ENCODE measurements at regions not wholly inside any gene's neighbourhood (a gene's known extent, or its start where the extent isn't known, plus 50 kb on each side); places are given as distances from the start of the nearest gene placed in this dataset.

DNA sequence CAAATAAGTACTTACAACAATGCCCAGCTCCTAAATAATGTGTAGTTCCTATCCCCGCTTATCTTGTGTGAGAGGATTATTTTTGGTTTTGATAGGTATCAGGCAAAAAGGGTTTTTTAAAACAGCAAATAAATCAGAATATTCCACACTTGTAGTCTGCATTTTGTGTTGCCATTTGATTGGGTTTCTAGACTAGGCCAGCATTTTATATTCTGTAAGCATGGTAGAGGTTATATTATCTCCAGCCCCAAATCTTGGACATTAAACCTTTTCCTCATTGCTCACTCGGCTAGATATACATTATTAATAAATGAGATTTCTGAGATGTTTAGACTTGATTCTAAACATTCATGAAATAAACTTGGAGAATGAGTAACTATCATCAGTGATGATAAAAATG is 165.7 kb upstream of the C1orf21 start:
- DNase-seq, result no peak

DNA sequence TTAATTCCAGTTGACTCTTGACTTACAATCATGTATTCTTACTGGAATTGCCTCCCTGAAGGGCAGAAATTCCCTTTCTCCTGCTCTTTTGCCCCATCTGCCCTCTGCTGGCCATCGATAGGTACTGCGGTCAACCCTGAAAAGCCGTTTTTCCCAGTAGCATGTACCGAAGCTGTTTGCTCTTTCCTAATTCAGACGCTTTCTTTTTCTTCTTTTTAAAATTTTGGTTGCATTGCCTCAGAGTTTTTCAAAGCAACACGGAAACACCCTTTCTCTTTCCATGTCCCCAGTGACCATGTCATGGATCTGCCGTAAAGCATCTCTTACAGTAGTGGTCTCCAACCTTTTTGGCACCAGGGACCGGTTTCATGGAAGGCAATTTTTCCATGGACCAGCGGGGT is 164.2 kb upstream of the C1orf21 start:
- peak; percentile 18 to 25 for DNase-seq

DNA sequence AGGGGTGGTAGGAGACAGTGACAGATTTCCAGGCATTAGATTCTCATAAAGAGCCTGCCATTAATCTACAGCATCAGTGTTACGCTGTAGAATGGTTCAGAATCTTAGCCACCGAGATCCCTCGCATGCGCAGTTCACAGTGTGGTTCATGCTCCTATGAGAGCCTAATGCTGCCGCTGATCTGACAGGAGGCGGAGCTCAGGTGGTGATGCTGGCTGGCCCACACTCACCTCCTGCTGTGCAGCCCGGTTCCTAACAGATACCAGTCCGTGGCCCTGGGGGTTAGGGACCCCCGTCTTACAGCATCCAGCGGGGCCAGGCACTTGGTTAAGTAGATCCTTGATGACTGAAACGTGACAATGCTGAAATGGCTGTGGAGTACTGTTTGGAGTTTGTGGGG is 163.6 kb upstream of the C1orf21 start:
- DNase-seq, result peak; percentile 4 to 10

DNA sequence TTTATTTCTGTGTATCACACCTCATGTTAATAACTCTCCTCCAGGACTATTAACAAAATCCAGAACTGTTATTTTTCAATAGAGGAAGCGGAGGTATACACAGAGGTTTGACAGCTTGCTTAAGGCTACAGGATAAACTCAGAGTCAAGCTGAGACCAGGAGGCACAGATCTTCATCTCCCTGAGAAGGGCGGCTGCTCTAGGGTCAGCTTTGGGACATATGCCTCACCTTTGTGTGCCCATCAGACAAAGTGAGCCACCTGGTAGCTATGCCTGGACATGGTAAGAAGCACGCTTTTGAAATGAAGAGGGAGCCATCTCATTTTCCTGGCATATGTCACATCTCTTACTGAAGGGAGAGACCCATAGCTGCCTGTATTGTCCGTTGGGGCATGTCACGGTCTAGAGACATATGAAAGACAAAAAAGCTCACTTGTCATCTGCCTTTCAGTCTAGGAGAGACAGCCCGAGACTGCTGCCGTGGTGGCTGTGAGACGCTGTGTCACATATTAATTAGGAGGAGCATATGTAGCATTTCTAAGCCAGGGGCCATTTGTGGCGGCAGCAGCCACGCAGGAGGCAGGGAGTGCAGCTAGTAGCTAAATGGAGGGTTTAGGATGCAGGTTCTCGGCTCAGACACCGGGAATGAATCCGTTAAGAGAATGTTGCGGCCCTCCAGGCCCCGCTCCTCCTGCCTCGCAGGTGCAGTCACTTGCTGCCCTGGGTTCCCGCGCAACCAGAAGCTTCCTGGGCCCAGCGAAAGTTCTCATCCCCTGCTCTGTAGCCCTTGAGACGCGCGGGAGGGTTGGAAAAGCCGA is 161.3 kb upstream of the C1orf21 start:
- DNase-seq, result no peak

- no peak for DNase-seq
These were observed 160.7 kb upstream of the C1orf21 start for GRCh38 chr1:184226100-184226487.

- DNase-seq, result no peak
These were observed 158.3 kb upstream of the C1orf21 start for GRCh38 chr1:184228558-184228957.

DNA sequence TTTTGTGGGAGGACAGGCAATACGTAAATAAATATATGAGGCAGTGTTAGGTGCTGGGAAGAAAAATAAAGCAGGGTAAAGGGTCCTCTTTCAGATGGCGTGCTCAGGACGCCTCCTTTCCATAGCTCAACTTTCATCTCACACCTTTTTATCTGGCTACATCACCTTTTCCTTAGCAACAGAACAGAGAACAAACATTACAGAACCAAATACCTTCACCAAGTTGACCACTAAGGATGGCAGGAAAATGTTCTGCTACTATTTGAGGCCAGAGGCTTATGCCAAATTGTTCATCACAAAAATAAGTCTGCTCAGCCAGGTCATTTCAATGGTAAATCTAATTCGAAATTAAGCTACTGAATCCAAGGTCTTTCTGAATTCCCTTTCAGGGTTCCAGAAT is 149.2 kb upstream of the C1orf21 start:
- no peak for DNase-seq

DNA sequence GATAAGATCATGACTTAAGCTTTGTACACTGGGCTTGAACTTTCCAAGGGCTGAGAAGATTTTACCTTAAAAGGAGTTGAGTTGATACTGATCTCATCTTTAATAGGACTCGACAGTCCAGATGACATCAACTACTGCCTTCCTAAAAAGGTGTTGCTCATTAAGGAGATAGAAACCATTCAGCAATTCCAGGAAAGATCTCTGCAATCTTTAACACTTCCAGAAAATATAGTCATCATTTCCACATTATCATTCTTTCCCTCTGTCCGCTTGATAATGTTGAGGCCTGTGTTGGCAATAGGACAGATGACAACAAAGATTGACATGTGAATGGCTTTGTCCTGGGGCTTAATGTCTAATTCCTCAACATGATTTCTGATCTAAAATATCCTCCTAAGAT is 145.4 kb upstream of the C1orf21 start:
- no peak for DNase-seq

GRCh38 chr1:184242507-184242943 is 144.3 kb upstream of the C1orf21 start:
- no peak for DNase-seq

DNA sequence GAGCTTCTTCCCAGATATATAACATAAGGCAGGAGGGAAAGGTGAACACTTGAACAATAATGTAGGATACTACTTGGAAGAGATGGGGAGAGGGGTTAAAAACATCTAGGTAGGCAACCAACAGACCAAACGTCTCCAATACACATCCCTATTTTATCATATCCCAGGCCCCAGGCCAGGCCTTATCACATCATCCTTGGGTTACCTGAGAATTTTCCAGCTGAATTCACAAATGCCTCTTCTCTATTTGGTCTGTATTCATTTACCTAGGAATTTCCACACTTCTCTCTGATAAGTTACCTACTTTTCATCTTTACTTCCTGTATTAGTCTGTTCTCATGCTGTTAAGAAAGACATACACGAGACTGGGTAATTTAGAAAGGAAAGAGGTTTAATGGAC is 141.9 kb upstream of the C1orf21 start:
- no peak for DNase-seq

DNA sequence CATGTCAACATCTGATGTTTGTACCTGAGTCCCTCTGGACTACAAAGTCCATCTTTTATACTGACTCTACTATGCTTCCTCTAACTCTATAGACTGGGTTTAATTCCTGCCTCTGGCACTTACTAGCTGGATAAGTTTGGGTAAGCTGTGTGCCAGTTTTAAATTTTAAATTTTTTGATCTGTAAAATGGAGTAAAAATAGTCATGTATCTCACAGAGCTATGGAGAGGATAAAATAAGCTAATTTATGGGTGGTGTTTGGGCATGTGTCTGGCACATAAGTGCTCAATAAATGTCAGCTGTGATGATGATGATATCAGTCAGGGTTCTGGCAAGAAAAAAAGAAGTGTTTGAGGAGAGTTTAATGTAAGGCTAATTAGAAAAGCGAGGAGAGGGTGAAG is 139.2 kb upstream of the C1orf21 start:
- no peak for DNase-seq

GRCh38 chr1:184253921-184254320 is 132.9 kb upstream of the C1orf21 start:
- DNase-seq, result no peak

DNA sequence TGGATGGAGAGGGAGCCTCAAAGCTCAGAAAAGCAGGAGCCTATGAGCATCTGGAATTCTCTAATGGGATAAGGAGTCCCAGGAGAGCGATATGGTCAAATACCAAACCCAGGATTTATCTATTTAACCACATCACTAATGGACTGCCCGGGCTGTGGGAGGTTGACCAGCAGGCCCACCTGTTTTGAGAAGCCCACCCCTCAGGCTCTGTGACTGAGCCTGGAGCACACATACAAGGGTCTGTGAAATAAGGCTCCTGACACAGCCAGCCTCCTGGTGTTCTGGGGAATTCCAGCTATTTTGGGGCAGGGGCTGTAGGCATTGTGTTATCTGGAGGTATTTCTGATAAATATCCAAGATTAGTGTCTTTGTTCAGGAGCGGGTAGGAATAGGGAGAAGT is 132.0 kb upstream of the C1orf21 start:
- no peak for DNase-seq

- DNase-seq, result no peak
These were observed 131.3 kb upstream of the C1orf21 start for GRCh38 chr1:184255560-184255959.

DNA sequence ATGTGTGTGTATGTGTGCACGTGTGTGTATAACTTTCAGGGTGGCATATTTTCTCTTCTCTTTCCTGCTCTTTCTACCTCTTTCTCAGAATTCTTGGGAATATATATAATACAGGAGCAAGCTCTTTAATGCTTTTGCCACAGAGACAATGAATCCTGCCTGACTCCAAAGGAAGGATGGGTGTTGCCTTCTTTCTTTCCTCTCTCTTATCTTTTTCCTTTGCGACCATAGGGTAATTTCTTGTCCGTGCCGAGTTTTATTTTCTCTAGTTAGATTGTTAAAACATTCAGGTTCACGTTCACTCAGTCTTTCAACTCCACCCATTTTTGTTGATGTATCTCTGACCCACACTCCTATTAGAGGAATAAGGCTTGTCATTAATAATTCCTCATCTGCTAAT is 129.0 kb upstream of the C1orf21 start:
- DNase-seq, result no peak

DNA sequence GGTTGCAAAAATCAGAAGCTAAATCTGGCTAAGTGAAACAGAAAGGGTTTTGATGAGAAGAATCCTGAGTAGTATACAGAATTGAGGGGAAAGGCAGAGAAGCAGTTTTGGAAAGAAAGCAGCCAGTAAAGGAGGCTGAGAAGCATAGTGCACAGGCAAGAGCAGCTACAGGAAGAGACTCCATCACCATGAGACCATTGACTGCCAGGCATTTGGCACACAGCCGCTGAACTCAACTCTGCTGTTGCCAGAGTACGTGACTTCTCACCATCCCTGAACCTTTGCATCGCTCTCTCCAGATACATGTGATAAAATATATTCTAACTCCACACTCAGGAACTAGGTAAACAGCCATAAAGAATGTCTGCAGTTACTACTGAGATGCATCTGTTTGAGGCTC is 128.3 kb upstream of the C1orf21 start:
- DNase-seq, result no peak

GRCh38 chr1:184260382-184260781 is 126.4 kb upstream of the C1orf21 start:
- DNase-seq, result no peak

- DNase-seq, result no peak
These were observed 124.7 kb upstream of the C1orf21 start for GRCh38 chr1:184262109-184262508.

DNA sequence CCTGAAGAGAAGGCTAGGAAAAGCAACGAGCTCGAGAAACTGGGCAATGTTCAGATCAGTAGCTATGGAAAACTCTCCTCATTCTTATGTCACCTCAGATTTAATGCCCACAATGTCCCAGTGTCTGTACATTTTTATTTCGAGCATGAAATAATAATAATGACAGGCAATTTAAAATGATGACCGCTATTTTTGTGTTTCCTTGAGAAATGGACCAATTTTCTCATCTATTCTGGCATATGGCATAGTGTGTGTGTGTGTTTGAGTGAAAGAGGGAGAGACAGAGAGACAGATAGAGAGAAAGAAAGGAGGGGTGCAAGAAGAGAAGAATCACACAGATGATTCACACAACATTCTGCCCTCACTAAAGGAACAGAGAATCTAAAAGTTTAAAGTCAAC is 119.1 kb upstream of the C1orf21 start:
- DNase-seq, result no peak

DNA sequence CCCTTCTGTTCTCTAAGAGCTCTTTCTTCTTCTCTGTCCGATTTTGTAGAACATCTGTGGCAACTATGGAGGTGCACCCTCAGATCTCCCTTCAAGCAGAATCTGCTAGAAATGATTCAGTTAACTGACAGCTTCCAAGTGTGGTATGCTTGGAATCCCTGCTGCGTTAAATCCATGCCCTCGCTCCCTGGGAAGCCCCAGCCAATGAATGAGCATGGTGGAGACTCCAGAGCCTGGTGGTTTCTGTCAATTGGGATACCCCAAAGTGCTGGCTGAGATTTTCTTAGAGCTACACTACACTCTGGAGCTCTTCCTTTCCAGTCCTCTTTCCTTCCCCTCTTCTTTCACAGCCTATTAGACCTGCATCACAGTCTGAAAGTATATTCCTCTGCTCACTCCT is 116.3 kb upstream of the C1orf21 start:
- no peak for DNase-seq

- no peak for DNase-seq
These were observed 114.5 kb upstream of the C1orf21 start for GRCh38 chr1:184272175-184272866.

- DNase-seq, result no peak
These were observed 110.4 kb upstream of the C1orf21 start for GRCh38 chr1:184276416-184276815.

- DNase-seq, result no peak
These were observed 106.8 kb upstream of the C1orf21 start for GRCh38 chr1:184279911-184280458.

DNA sequence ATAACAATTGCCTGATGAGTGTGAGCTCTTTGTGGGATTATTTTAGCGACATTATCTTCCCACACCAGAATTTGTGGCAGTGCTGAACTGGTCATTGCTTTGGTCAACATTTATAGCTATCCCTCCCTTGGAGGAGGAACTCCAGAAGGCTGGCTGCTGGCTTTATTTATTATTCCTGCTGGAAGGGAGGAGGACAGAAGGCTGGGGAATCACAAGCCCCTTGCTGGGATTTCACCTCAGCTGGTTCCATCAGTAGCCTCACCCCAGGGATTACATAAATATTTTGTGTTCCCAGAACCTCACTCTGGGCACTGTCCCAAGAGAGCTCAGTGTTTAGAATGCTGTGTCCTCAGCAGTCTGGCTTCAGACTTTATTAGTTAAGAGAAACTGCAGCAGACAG is 102.8 kb upstream of the C1orf21 start:
- DNase-seq, result no peak

Data from stimulated activated CD4-positive, alpha-beta T cell treated with anti-CD3 and anti-CD28 coated beads, Interleukin-4, amount 100 ng/mL, for 4 hours (primary cell).